Esophagus muscularis mucosa (tissue), 4 donors: ENCODE measurements at regions not wholly inside any gene's neighbourhood (a gene's known extent, or its start where the extent isn't known, plus 50 kb on each side); places are given as distances from the start of the nearest gene placed in this dataset.

ENCODE experiments used
- DNase-seq: peaks from one replicate; pipeline ENCODE4 v3.0.0-alpha.2; 2017; ENCODE audit errors: extremely low spot score
- H3K27ac ChIP-seq, 4 donors: fragments of 200-600 bp; sonication (generic); replicated peaks in 1 of 4; 1 replicate in 3 of 4; 2 replicates in 1 of 4; pipeline ENCODE4 v1.5.1; 2016 to 2019; ENCODE audit warnings: mild to moderate bottlenecking in 1 of 4
- H3K27me3 ChIP-seq, 4 donors: fragments of 200-600 bp; sonication (generic); one replicate each; pipeline versions ENCODE4 v1.5.1 to v1.6.0; 2016 to 2019
- H3K36me3 ChIP-seq, 4 donors: fragments of 200-600 bp; sonication (generic); one replicate each; pipeline ENCODE4 v1.5.1; 2016 to 2019
- H3K4me1 ChIP-seq, 4 donors: fragments of 200-600 bp; sonication (generic); one replicate each; pipeline ENCODE4 v1.5.1; 2016 to 2019
- H3K4me3 ChIP-seq, 4 donors: fragments of 200-600 bp; sonication (generic); 1 replicate in 2 of 4; 2 replicates in 2 of 4; pipeline ENCODE4 v1.5.1; 2016 to 2019; ENCODE audit warnings: mild to moderate bottlenecking in 4 of 4, moderate library complexity in 1 of 4
- H3K9me3 ChIP-seq, 4 donors: fragments of 200-600 bp; sonication (generic); 1 replicate in 3 of 4; 2 replicates in 1 of 4; pipeline ENCODE4 v1.5.1; 2016 to 2019
- CTCF ChIP-seq, 3 experiments: fragments of 200-600 bp in 2 of 3; fragments of 450-650 bp in 1 of 3; sonication (generic) in 2 of 3; IDR thresholded peaks; one replicate each; pipeline ENCODE4 v1.5.1; 2017 to 2019; ENCODE audit warnings: antibody characterized with exemption in 3 of 3, mild to moderate bottlenecking in 2 of 3, moderate library complexity in 1 of 3
- EP300 ChIP-seq: sonication (generic); formaldehyde crosslinking; IDR thresholded peaks from one replicate; pipeline ENCODE4 v1.6.1; 2017; ENCODE audit warnings: antibody characterized with exemption
- POLR2A ChIP-seq: fragments of 450-650 bp; IDR thresholded peaks from one replicate; pipeline ENCODE4 v1.6.1; 2017; ENCODE audit warnings: antibody characterized with exemption, moderate library complexity, mild to moderate bottlenecking, low read depth
- POLR2AphosphoS5 ChIP-seq, 2 donors: sonication (generic); formaldehyde crosslinking; IDR thresholded peaks; one replicate each; pipeline ENCODE4 v1.6.1; 2017; ENCODE audit warnings: antibody characterized with exemption in 2 of 2
- WGBS: methylation state at CpG from one replicate; pipeline ENCODE4 v1.1.5; 2018; 5-methylcytosine and 5-hydroxymethylcytosine counted together
- intact Hi-C: fragments of 100-400 bp; cut with DNase I; formaldehyde crosslinking; loops from one replicate; pipeline ENCODE4 v1.15.1; 2023

DNA sequence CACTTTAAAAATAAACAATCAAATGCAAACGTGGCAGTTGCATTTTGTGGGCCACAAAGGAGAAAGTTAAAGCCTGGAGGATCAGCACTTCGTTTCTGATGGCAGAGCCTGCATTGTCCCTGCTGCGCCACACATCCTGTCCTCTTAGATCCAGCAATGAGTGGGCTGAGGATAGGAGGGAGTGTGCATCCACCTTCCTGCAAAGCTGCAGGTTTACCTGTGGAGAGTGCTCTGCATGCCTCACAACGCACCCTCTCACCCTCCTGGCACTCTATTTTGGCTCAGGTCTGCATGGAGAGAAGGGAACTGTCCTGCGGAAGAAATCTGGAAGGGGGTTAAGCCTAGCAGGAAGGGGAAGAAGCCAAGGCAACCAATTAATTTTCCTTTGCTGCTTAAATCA lies 212.2 kb upstream of the SLC24A2 start:
- Histone ChIP-seq H3K9me3 (no peaks in the 10 kb centered on the region), H3K4me1 (no peaks in the 10 kb centered on the region), H3K36me3 (no peaks in the 10 kb centered on the region), H3K27ac (no peak overlapping the region), H3K27me3 (no peaks in the 10 kb centered on the region), H3K4me3 (no peak overlapping the region)
- no peak for TF ChIP-seq POLR2A
- no peak for TF ChIP-seq POLR2AphosphoS5 (IDR thresholded peaks at IDR 0.05)
- TF ChIP-seq CTCF (IDR thresholded peaks at IDR 0.05) = no peak
- no peak for TF ChIP-seq EP300
- intact Hi-C loops = no loop called here
- no peak for DNase-seq
- 77% methylated on average over 4 of the region's 5 CpGs for WGBS

GRCh38 chr9:19999491-20000057 lies 210.7 kb upstream of the SLC24A2 start:
- DNase-seq = no peak
- Histone ChIP-seq H3K4me1 (no peaks in the 10 kb centered on the region), H3K36me3 (no peaks in the 10 kb centered on the region), H3K27ac (no peak overlapping the region), H3K4me3 (no peak overlapping the region), H3K27me3 (no peaks in the 10 kb centered on the region), H3K9me3 (no peaks in the 10 kb centered on the region)
- intact Hi-C loops = no loop called here
- TF ChIP-seq POLR2A (no peak), CTCF (IDR thresholded peaks at IDR 0.05) (no peak), POLR2AphosphoS5 (IDR thresholded peaks at IDR 0.05) (no peak), EP300 (no peak)
- 61% methylated on average over 2 of the region's 2 CpGs for WGBS

DNA sequence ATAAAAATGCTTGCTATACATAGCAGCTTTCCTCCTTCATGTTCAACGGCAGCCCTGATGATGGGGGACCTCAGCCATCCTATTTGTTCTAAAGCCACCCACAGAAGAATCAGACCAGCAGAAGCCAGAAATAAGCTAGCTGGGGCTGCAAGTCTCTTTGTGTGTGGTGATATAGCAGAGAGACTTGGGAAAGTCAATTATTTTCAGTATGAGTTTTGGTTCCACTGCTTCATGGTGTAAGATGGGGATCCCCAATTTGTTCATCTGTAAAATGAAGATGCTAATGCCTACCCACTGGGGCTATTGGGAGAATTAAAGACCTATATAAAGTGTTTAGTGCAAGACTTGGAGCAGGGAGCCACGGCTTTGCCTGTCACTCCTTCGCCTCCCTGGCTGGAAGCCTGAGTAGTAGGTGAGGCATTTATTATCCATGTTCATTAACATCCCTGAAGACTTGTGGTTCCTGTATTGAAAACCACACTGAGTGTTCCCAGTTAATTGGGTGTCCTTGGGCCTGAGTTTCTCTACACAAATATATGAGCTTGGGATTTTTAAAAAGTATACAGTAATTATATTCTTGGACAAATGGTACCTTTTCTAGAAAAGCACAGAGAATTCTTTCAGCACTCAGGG lies 210.1 kb upstream of the SLC24A2 start:
- WGBS = 73% methylated on average over 3 of the region's 3 CpGs
- H3K36me3 ChIP-seq = no peaks in the 10 kb centered on the region
- TF ChIP-seq POLR2A (no peak), CTCF (IDR thresholded peaks at IDR 0.05) (no peak), POLR2AphosphoS5 (IDR thresholded peaks at IDR 0.05) (no peak), EP300 (no peak)
- DNase-seq = no peak
- H3K9me3 ChIP-seq = no peaks in the 10 kb centered on the region
- H3K4me1 ChIP-seq = no peaks in the 10 kb centered on the region
- H3K27me3 ChIP-seq = no peaks in the 10 kb centered on the region
- H3K4me3 ChIP-seq = no peak overlapping the region
- H3K27ac ChIP-seq = no peak overlapping the region
- intact Hi-C loops = no loop called here

- intact Hi-C loops = no loop called here
- 77% methylated on average over 2 of the region's 2 CpGs for WGBS
- Histone ChIP-seq H3K36me3 (no peaks in the 10 kb centered on the region), H3K4me1 (no peaks in the 10 kb centered on the region), H3K4me3 (no peak overlapping the region), H3K27ac (no peak overlapping the region), H3K9me3 (no peaks in the 10 kb centered on the region), H3K27me3 (no peaks in the 10 kb centered on the region)
- no peak for TF ChIP-seq POLR2A
- no peak for TF ChIP-seq POLR2AphosphoS5 (IDR thresholded peaks at IDR 0.05)
- TF ChIP-seq EP300 = no peak
- no peak for TF ChIP-seq CTCF (IDR thresholded peaks at IDR 0.05)
- no peak for DNase-seq
These were observed 209.3 kb upstream of the SLC24A2 start for GRCh38 chr9:19998153-19998552.

DNA sequence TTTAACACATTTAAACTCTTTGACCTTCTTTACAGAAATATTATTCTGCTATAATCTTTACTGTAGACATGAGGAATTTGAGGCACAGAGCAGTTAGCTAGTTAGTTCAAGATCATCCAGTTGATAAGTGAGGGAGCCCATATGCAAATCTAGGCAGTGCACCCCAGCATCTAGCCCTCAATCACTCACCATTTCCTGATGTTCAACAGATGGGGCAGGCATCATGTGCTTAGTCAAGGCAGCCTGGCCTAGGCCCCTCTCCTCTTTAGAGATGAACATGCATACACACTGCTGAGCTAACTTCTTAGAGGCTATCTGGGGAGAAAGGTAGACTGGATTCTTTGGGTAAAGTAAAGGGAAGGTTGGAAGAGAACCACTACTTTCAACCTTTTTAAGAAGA lies 206.8 kb upstream of the SLC24A2 start:
- DNase-seq = no peak
- H3K27me3 ChIP-seq = no peaks in the 10 kb centered on the region
- no peaks in the 10 kb centered on the region for H3K4me1 ChIP-seq
- TF ChIP-seq POLR2A (no peak), POLR2AphosphoS5 (IDR thresholded peaks at IDR 0.05) (no peak), CTCF (IDR thresholded peaks at IDR 0.05) (no peak), EP300 (no peak)
- H3K4me3 ChIP-seq = no peak overlapping the region
- no peaks in the 10 kb centered on the region for H3K36me3 ChIP-seq
- intact Hi-C loops = no loop called here
- H3K27ac ChIP-seq = no peak overlapping the region
- H3K9me3 ChIP-seq = no peaks in the 10 kb centered on the region
